GM12878 (cell line): ENCODE measurements at regions not wholly inside any gene's neighbourhood (a gene's known extent, or its start where the extent isn't known, plus 50 kb on each side); places are given as distances from the start of the nearest gene placed in this dataset.

Source experiments
- ATAC-seq: fragments of 200-7000 bp; cut with Tn5 transposase; 3 replicates; pipeline ENCODE4 v1.9.1; 2020; ENCODE audit warnings: mild to moderate bottlenecking, moderate library complexity
- BruUV-seq: library from RNA; stranded (reverse); fragments of 400-500 nt; replicated peaks from 2 replicates; lab custom pipeline; 2021; lab: Mats Ljungman, UMichigan
- CTCF ChIA-PET: fragments of 300-600 bp; sonication (Branson Sonifier 250); formaldehyde crosslinking; extraction: SDS; loops from one replicate; lab custom pipeline; 2021; ENCODE audit warnings: inconsistent platforms; lab: Yijun Ruan, JAX
- POLR2A ChIA-PET: fragments of 350-600 bp; formaldehyde crosslinking; extraction: SDS; loops from one replicate; lab custom pipeline; 2021; ENCODE audit warnings: inconsistent platforms; lab: Charles Lee
- RAD21 ChIA-PET: fragments of 300-600 bp; sonication (Branson Sonifier 250); formaldehyde crosslinking; loops from one replicate; lab custom pipeline; 2023; ENCODE audit warnings: antibody characterized with exemption; ENCODE audit not compliant: unreplicated experiment; lab: Charles Lee
- SMC1A ChIA-PET: fragments of 300-600 bp; sonication (Branson Sonifier 250); formaldehyde crosslinking; loops from one replicate; lab custom pipeline; 2023; ENCODE audit not compliant: unreplicated experiment, uncharacterized antibody; lab: Charles Lee
- DNase-seq: peaks from one replicate; pipeline ENCODE4 v3.0.0-alpha.2; 2011; ENCODE audit warnings: low read depth, low spot score
- FAIRE-seq: peaks from 3 replicates; lab custom pipeline; 2011; peaks lifted over from hg19 to GRCh38; lab: Jason Lieb, UNC
- H2AFZ ChIP-seq: 2 replicates; pipeline ENCODE4 v1.6.0; 2011; ENCODE audit warnings: low read depth, low read length, control low read depth; ENCODE audit not compliant: control insufficient read depth
- H3K27ac ChIP-seq: 2 replicates; pipeline ENCODE4 v1.5.1; 2011; ENCODE audit warnings: control low read depth; ENCODE audit not compliant: control insufficient read depth, insufficient read depth
- H3K27me3 ChIP-seq, 2 experiments: replicated peaks in 1 of 2; 2 replicates each; pipeline versions ENCODE4 v1.6.0 to v1.6.1; 2011; ENCODE audit warnings: low read length in 1 of 2; ENCODE audit not compliant: control insufficient read depth in 2 of 2, insufficient read depth in 2 of 2
- H3K36me3 ChIP-seq, 2 experiments: 2 replicates each; pipeline ENCODE4 v1.5.1; 2011; ENCODE audit warnings: low read length in 1 of 2; ENCODE audit not compliant: control insufficient read depth in 2 of 2, insufficient read depth in 2 of 2
- H3K4me1 ChIP-seq: 2 replicates; pipeline ENCODE4 v1.6.1; 2011; ENCODE audit warnings: mild to moderate bottlenecking, low read length, moderate library complexity, mixed read lengths; ENCODE audit not compliant: control insufficient read depth, insufficient read depth
- H3K4me2 ChIP-seq: 2 replicates; pipeline ENCODE4 v1.6.0; 2011; ENCODE audit warnings: control low read depth; ENCODE audit not compliant: control insufficient read depth, insufficient read depth
- H3K4me3 ChIP-seq: fragments of 200-600 bp; sonication (generic); 2 replicates; pipeline ENCODE4 v1.5.1; 2016
- H3K79me2 ChIP-seq: 2 replicates; pipeline ENCODE4 v1.6.0; 2011; ENCODE audit warnings: low read length; ENCODE audit not compliant: control insufficient read depth, insufficient read depth
- H3K9ac ChIP-seq: 2 replicates; pipeline ENCODE4 v1.8.0; 2011; ENCODE audit warnings: low read length, control low read depth, mixed read lengths; ENCODE audit not compliant: control insufficient read depth, insufficient read depth
- H3K9me3 ChIP-seq: replicated peaks from 3 replicates; pipeline ENCODE4 v1.5.1; 2011; ENCODE audit warnings: mild to moderate bottlenecking, low read length; ENCODE audit not compliant: control insufficient read depth, insufficient read depth
- H4K20me1 ChIP-seq: 2 replicates; pipeline ENCODE4 v1.6.0; 2011; ENCODE audit not compliant: control insufficient read depth, insufficient read depth
- ATF7 ChIP-seq: fragments of 450-650 bp; IDR thresholded peaks from 2 replicates; pipeline ENCODE4 v1.6.1; 2016; ENCODE audit warnings: low read depth, mild to moderate bottlenecking
- CBX3 ChIP-seq: fragments of 200-600 bp; sonication (generic); IDR thresholded peaks from 2 replicates; pipeline ENCODE4 v1.6.1; 2016; ENCODE audit warnings: low read depth, borderline replicate concordance
- CREB1 ChIP-seq: IDR thresholded peaks from 2 replicates; pipeline ENCODE4 v1.6.1; 2012; ENCODE audit warnings: low read depth, mild to moderate bottlenecking, inconsistent platforms
- CTCF ChIP-seq, 3 experiments: IDR thresholded peaks in 2 of 3; conservative IDR thresholded peaks in 1 of 3; 2 replicates each; pipeline ENCODE4 v1.5.1; 2011; ENCODE audit warnings: low read depth in 3 of 3, low read length in 3 of 3, mild to moderate bottlenecking in 3 of 3, control low read depth in 2 of 3, moderate library complexity in 2 of 3, inconsistent platforms in 1 of 3, mixed read lengths in 1 of 3; ENCODE audit not compliant: control insufficient read depth in 2 of 3, insufficient read depth in 1 of 3; ENCODE audit errors: extremely low read depth in 1 of 3
- CUX1 ChIP-seq: IDR thresholded peaks from 2 replicates; pipeline ENCODE4 v1.6.1; 2012; ENCODE audit warnings: improper control_type of control experiment, low read depth, low read length; ENCODE audit not compliant: insufficient replicate concordance
- DPF2 ChIP-seq: fragments of 450-650 bp; IDR thresholded peaks from 2 replicates; pipeline ENCODE4 v1.6.1; 2017; ENCODE audit warnings: mild to moderate bottlenecking
- KDM1A ChIP-seq: fragments of 200-600 bp; sonication (generic); IDR thresholded peaks from 2 replicates; pipeline ENCODE4 v1.6.1; 2016; ENCODE audit warnings: borderline replicate concordance
- NRF1 ChIP-seq: conservative IDR thresholded peaks from 2 replicates; pipeline ENCODE4 v1.6.1; 2011; ENCODE audit warnings: mild to moderate bottlenecking, low read depth, low read length, improper control_type of control experiment
- POLR2A ChIP-seq: IDR thresholded peaks from 2 replicates; pipeline ENCODE4 v1.6.1; 2011; ENCODE audit warnings: low read depth, mild to moderate bottlenecking, low read length
- ZSCAN29 ChIP-seq: fragments of 450-650 bp; IDR thresholded peaks from 2 replicates; pipeline ENCODE4 v1.6.1; 2017; ENCODE audit warnings: mild to moderate bottlenecking, moderate library complexity
- WGBS: methylation state at CpG from one replicate; pipeline ENCODE4 v1.1.6; 2016; ENCODE audit warnings: low lambda C conversion rate; ENCODE audit not compliant: insufficient replicate concordance, insufficient coverage; ENCODE audit errors: missing lambda C conversion rate; 5-methylcytosine and 5-hydroxymethylcytosine counted together
- in situ Hi-C: fragments of 300-500 bp; cut with MboI; formaldehyde crosslinking; loops from 9 replicates; pipeline ENCODE4 v1.14.3; 2018; ENCODE audit warnings: mixed read lengths
- intact Hi-C: fragments of 100-400 bp; cut with micrococcal nuclease; formaldehyde crosslinking; loops from one replicate; pipeline ENCODE4 v1.14.2; 2022; ENCODE audit not compliant: unreplicated experiment

GRCh38 chr6:4297348-4297747 is 162.0 kb upstream of the ECI2 start:
- in situ Hi-C loops (no loop called here), intact Hi-C loops (no loop called here)
- no peak overlapping the region for H2AFZ ChIP-seq
- ChIA-PET RAD21 (no interaction called here), CTCF (no interaction called here), POLR2A (no interaction called here), SMC1A (no interaction called here)
- no peaks in the 10 kb centered on the region for H3K36me3 ChIP-seq
- WGBS, result 57% methylated on average over 7 of the region's 7 CpGs
- H3K9ac ChIP-seq, result no peak overlapping the region
- BruUV-seq, result no TSS peak
- FAIRE-seq, result no peak
- H3K27me3 ChIP-seq, result no peaks in the 10 kb centered on the region; a peak in 1 of 4 replicates
- no peak for ATAC-seq
- H4K20me1 ChIP-seq, result no peaks in the 10 kb centered on the region
- no peaks in the 10 kb centered on the region for H3K4me1 ChIP-seq
- no peaks in the 10 kb centered on the region for H3K79me2 ChIP-seq
- H3K4me3 ChIP-seq, result no peak overlapping the region
- no peak overlapping the region for H3K4me2 ChIP-seq
- no peak for DNase-seq
- no peak overlapping the region for H3K27ac ChIP-seq
- no peak for TF ChIP-seq DPF2
- TF ChIP-seq CUX1, result no peak
- TF ChIP-seq ZSCAN29, result no peak
- TF ChIP-seq ATF7, result no peak
- TF ChIP-seq CREB1, result no peak
- TF ChIP-seq CBX3, result no peak
- no peak for TF ChIP-seq KDM1A
- TF ChIP-seq POLR2A, result no peak
- TF ChIP-seq CTCF (IDR thresholded peaks at IDR 0.05 in 2 of 3, conservative IDR thresholded peaks at IDR 0.05 in 1 of 3; ENCODE audit: control insufficient read depth in 2 of 3, extremely low read depth in 1 of 3, insufficient read depth in 1 of 3, low read depth in 3 of 3, low read length in 3 of 3), result no peak
- TF ChIP-seq NRF1, result no peak
- no peaks in the 10 kb centered on the region; the same call in 2 of the 3 replicates for H3K9me3 ChIP-seq
